ENCODE measurements at regions not wholly inside any gene's neighbourhood (a gene's known extent, or its start where the extent isn't known, plus 50 kb on each side); places are given as distances from the start of the nearest gene placed in this dataset.

- H3K36me3 ChIP-seq (ENCODE audit: insufficient read depth, low read length): no peaks in the 10 kb centered on the region
- H4K20me1 ChIP-seq (ENCODE audit: insufficient read depth): no peaks in the 10 kb centered on the region
- no peak overlapping the region for H3K4me2 ChIP-seq (ENCODE audit: low read length)
- H3F3A ChIP-seq (ENCODE audit: insufficient read depth, low read length, poor library complexity, severe bottlenecking): no peaks in the 10 kb centered on the region
- H3K9me2 ChIP-seq (ENCODE audit: insufficient read depth, low read length): no peaks in the 10 kb centered on the region
- no peak overlapping the region for H2AFZ ChIP-seq (ENCODE audit: low read depth, low read length)
- TF ChIP-seq CTCF (IDR thresholded peaks at IDR 0.05; ENCODE audit: poor library complexity, severe bottlenecking): no peak
- TF ChIP-seq EZH2 (IDR thresholded peaks at IDR 0.05; ENCODE audit: borderline replicate concordance, insufficient read depth, low read length, poor library complexity, severe bottlenecking): no peak
- TF ChIP-seq SMC3 (conservative IDR thresholded peaks at IDR 0.05; ENCODE audit: poor library complexity): no peak
- TF ChIP-seq REST (IDR thresholded peaks at IDR 0.05; ENCODE audit: borderline replicate concordance): no peak
- TF ChIP-seq TAF1 (IDR thresholded peaks at IDR 0.05; ENCODE audit: low read depth): no peak
- TF ChIP-seq POLR2AphosphoS5 (IDR thresholded peaks at IDR 0.05): no peak
- no peak for TF ChIP-seq MXI1 (conservative IDR thresholded peaks at IDR 0.05; ENCODE audit: poor library complexity, severe bottlenecking)
- no peak for TF ChIP-seq RAD21 (conservative IDR thresholded peaks at IDR 0.05)
- TF ChIP-seq EP300 (conservative IDR thresholded peaks at IDR 0.05; ENCODE audit: poor library complexity, severe bottlenecking): no peak
- no peaks in the 10 kb centered on the region for H3K27me3 ChIP-seq (ENCODE audit: insufficient read depth, low read depth, low read length)
- H3K9ac ChIP-seq (ENCODE audit: low read length): no peak overlapping the region
- no peaks in the 10 kb centered on the region for H3K79me2 ChIP-seq (replicated peaks; ENCODE audit: insufficient read depth, low read length)
- H3K9me3 ChIP-seq (ENCODE audit: low read length): no peaks in the 10 kb centered on the region
- H3K4me3 ChIP-seq (ENCODE audit: low read length): no peak overlapping the region
- no peak overlapping the region for H3K27ac ChIP-seq (ENCODE audit: low read length)
Measured at GRCh38 chr9:113790093-113790492, 86.0 kb upstream of the ZNF618 start.

GRCh38 chr9:113793558-113793957 is 82.6 kb upstream of the ZNF618 start:
- H3K27ac ChIP-seq (ENCODE audit: low read length): no peak overlapping the region
- H3K9me2 ChIP-seq (ENCODE audit: insufficient read depth, low read length): no peaks in the 10 kb centered on the region
- no peaks in the 10 kb centered on the region for H3K27me3 ChIP-seq (ENCODE audit: insufficient read depth, low read depth, low read length)
- no peaks in the 10 kb centered on the region for H4K20me1 ChIP-seq (ENCODE audit: insufficient read depth)
- H3K79me2 ChIP-seq (replicated peaks; ENCODE audit: insufficient read depth, low read length): no peaks in the 10 kb centered on the region
- no peaks in the 10 kb centered on the region for H3K36me3 ChIP-seq (ENCODE audit: insufficient read depth, low read length)
- no peaks in the 10 kb centered on the region for H3K9me3 ChIP-seq (ENCODE audit: low read length)
- no peak overlapping the region for H3K4me2 ChIP-seq (ENCODE audit: low read length)
- no peak overlapping the region for H2AFZ ChIP-seq (ENCODE audit: low read depth, low read length)
- H3K4me3 ChIP-seq (ENCODE audit: low read length): no peak overlapping the region
- H3F3A ChIP-seq (ENCODE audit: insufficient read depth, low read length, poor library complexity, severe bottlenecking): no peaks in the 10 kb centered on the region
- TF ChIP-seq REST (IDR thresholded peaks at IDR 0.05; ENCODE audit: borderline replicate concordance) (no peak), MXI1 (conservative IDR thresholded peaks at IDR 0.05; ENCODE audit: poor library complexity, severe bottlenecking) (no peak), EZH2 (IDR thresholded peaks at IDR 0.05; ENCODE audit: borderline replicate concordance, insufficient read depth, low read length, poor library complexity, severe bottlenecking) (no peak), POLR2AphosphoS5 (IDR thresholded peaks at IDR 0.05) (no peak), SMC3 (conservative IDR thresholded peaks at IDR 0.05; ENCODE audit: poor library complexity) (no peak), TAF1 (IDR thresholded peaks at IDR 0.05; ENCODE audit: low read depth) (no peak), EP300 (conservative IDR thresholded peaks at IDR 0.05; ENCODE audit: poor library complexity, severe bottlenecking) (no peak), CTCF (IDR thresholded peaks at IDR 0.05; ENCODE audit: poor library complexity, severe bottlenecking) (no peak), RAD21 (conservative IDR thresholded peaks at IDR 0.05) (no peak)
- no peak overlapping the region for H3K9ac ChIP-seq (ENCODE audit: low read length)

Measured in neural cell (in vitro differentiated cells).